Left hindlimb (tissue), 1 donor: ENCODE measurements at regions not wholly inside any gene's neighbourhood (a gene's known extent, or its start where the extent isn't known, plus 50 kb on each side); places are given as distances from the start of the nearest gene placed in this dataset.

Experiments
- DNase-seq: peaks from one replicate; pipeline ENCODE4 v3.0.0-alpha.2; 2018

GRCh38 chr3:124586126-124587052 is 143.9 kb upstream of the UMPS start:
- no peak for DNase-seq

DNA sequence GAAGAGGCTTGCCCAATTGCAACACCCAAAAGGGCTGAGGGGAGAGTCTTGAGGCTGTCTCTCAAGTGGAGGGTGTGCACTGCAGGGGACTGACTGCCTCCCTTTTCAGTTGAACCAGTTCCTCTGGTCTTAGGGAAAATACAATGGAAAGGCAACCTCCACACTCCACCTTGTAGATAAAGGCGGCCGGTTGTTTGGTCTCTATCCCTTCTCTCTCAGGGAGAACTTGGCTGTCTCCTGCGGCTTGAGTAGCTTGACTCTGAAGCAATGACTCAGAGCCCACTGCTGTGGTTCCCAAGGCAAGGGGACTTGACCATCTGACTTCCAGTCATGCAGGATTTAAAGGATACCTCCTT is 143.2 kb upstream of the UMPS start:
- no peak for DNase-seq

DNA sequence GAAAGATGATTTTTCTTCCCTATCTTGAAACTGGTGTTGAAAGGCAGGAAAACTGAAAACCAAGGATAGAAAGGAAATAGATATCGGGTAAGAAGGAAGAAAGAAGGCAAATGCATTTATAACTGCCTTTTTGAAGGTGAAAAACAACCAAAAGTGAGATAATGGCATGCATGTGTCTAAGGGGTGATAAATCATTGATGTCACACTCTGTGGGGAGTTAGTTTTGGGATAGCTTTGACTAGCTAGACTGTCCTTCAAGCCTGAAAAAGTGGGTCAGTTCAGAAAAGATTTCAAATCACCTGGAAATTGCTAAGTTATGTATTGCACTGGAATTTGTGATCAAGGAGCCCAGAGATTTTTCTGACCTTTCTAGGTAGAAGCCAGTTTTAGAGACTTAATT is 142.2 kb upstream of the UMPS start:
- DNase-seq = no peak

DNA sequence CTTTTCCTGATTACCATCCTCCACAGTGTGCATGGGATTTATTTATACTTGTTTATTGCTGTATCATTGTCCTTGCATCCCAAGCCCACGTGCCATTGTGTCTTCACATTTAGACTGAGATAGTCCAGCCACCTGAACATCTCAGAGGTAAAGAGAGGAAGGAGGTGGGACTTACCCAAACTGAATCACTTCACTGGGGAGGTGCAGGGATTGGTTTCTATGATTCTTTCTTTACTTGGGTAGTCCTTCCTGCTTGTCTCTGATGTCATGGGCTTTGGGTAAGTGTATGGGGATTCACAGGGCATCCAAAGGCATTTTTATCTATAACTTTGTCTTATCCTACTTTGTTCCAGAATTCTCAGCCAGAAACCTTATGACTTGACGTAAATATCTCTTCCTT is 141.5 kb upstream of the UMPS start:
- no peak for DNase-seq

DNA sequence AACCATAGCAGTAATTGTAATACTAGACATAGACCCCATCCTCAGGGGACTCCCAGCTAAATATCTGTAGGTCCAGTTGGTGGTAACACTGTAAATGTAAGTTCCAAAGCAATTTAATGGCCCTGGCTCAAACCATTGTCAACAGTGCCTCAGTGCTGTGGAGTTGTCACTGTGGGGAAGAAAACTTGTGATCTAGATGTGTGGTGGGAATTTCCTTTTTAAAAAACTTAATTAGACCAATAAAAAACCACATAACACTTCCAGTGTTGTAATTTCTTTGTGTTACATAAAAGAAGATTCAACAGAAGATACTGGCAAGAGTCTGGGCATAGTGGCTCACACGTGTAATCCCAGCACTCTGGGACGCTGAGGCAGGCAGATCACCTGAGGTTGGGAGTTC is 138.6 kb upstream of the UMPS start:
- DNase-seq = no peak

- DNase-seq = no peak
Measured at GRCh38 chr3:124592658-124593441, 137.4 kb upstream of the UMPS start.

- DNase-seq = no peak
Measured at GRCh38 chr3:124593442-124593829, 136.8 kb upstream of the UMPS start.

- no peak for DNase-seq
Measured at GRCh38 chr3:124594581-124594980, 135.7 kb upstream of the UMPS start.

GRCh38 chr3:124597273-124597672 is 133.0 kb upstream of the UMPS start:
- no peak for DNase-seq

DNA sequence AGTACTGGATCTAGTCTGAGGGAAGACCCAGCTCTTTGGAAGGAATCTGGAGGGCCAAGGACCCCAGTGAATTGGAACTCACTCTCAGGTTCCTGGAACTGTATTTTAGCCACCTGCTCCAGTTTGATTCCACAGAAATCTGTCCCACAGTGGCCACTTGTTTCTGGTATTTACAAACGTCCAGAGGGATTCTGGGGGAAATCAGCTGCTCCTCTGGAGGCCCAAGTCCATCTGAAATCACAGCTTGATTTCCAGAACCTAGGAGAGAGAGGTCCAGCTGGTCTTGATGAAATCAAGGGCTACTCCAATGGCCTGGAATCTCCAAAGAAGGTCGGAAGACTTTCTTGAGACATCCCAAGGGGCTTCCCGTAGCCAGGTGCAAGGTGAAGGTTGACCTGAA is 132.3 kb upstream of the UMPS start:
- DNase-seq = no peak

DNA sequence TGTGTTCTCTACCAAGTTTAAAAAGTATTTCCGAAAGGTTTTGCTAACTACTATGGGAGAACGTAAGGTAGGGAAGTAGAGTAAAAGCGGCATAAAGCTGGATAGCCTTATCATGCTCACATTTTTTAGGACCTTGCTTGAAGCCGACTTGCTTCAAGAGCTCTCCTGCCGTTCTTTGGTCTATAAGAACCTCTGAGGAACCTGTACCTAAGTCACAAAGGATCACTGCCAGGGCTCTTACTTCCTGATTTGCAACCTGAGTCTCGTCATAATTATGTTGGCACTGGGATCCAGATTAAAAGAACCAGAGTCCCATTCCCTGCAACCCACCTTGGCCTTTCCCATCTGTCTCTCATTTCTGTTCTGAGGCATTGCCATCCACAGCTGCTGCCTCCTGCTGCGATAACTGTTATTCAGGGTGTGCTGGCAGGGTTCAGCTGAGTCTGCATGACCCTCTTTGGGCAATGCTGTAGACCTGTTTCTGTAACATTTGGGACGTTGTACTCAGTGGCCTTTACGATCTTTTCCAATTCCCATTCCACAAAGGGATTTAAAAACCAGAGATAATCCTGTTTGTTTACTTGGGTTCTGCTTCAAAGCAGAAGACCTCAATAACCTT is 131.0 kb upstream of the UMPS start:
- no peak for DNase-seq

DNA sequence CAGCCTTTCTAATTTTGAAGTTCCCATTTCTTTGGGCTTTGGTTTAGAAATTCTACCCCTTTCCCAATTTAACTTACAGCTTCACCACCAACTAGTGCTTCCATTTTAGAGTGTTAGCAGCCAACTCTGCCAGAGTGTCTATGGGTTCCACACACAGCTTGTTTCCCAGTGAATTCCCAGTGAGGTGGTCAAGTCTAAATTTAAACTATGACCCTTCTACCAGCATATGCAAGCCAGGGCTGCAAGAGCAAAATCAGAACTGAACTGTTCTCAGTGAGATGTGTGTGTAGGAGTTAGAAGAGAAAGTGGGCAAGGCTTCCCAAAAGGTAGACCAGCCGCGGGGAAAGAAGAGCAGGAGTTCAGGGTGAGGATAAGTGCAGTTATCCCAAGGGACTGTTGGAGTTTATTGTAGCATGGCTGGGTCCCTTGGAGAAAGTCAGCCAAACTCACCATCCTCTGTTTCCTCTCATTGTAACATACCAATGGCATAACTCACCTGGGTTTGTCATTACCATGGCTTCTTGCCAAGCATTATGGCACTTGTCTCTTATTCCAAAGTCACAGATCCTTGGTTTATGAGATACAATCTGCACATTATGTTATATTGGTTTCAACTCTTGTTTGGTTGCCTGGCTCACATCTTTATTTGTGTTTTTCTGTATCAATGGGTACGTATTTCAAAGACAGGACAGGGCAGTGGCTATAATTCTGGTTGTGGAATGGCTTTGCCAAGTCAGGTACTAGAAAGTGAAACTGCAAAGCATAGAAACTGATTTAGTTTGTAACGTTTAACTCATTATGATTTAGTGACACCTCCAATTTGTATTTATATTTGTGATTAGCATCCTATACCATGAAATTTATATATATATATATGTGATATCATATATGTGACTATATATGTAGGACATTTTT is 130.2 kb upstream of the UMPS start:
- no peak for DNase-seq

DNA sequence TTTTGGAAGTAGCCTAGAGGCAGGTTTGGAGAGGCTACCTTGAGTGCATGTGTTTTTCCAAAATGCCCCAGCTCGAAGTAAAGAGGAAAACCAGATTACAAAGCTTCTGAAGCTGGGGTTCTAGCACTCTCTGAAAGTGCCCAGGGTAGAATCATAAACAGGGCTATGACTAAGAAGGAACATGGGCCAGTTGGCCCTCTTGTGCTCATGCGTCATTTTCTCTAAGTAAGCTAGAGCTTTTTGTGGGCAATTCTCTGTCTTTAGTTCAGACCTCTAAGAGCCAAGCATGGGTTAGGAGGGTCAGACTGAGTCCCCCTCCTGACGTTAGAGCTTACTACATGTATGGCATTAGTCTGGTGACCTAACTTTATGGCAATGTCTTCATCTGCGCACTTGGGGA is 129.5 kb upstream of the UMPS start:
- no peak for DNase-seq

- no peak for DNase-seq
Measured at GRCh38 chr3:124601190-124601589, 129.1 kb upstream of the UMPS start.

DNA sequence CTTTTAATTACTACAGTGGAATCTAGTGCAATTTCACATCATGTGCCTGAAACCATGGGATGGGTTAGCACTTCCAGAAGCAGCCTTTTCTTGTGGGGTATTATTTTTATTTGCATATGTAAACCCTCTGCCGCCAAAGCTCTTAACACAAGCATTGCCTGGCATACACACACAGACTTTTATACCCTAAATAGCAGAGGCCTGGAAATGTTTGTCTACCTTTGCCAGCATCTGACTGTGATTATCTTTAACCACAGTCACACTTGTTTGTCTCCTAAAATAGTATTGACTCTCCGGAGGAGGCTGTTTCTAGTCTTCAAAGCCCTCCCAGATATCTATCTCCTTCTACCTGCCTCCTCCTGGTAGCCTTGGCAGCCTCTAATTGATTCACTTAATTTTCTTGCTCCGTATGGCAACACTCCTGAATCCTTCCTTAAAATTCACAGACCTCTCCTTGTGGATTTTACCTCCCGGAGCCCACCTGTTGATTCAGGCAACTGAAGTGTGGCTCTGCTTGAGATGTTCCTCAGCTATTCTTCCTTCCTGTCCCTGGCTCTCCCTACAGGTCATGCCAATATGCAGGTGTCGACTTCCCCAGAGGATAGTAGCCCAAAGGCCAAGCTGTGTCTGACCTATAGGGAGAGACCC is 127.1 kb upstream of the UMPS start:
- no peak for DNase-seq

- DNase-seq = no peak
Measured at GRCh38 chr3:124605781-124606579, 124.3 kb upstream of the UMPS start.

- DNase-seq = no peak
Measured at GRCh38 chr3:124607163-124607562, 123.1 kb upstream of the UMPS start.

DNA sequence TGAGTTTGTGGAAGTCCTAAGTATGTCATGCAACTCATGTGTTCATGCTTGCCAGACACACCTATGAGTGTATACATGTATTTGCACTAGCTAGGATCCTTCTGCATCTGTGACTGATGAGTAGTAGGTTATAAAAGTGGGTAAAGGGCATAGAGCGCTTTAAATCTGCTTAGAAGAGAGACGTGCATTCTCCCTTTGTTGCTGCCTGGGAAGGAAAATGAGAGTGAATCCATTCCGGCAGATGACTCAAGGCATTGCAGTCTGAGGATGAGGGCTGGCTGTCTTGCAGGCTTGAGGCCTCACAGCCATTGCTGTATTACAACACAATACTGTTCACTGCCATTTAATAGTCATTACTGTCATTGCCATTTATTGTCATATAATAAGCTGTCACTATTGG is 120.8 kb upstream of the UMPS start:
- no peak for DNase-seq

- DNase-seq = no peak
Measured at GRCh38 chr3:124610130-124610529, 120.1 kb upstream of the UMPS start.

DNA sequence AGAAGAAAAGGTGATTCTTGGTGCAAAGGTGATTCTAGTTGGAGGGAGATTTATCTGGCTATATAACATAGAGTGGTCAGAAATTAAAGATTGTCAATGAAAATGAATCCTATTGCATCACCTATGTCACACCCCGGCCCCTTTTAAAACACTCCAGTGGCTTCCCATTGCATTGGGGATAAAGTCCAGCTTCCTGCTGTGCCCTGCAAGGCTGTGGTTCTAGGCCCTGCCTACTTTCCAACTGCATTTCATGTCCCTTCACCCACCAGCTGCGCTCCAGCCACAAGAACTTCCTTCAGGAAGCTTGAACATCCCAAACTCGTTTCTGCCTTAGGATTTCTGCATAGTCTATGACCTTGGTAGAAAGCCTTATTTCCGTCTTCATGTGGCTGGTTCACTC is 118.7 kb upstream of the UMPS start:
- no peak for DNase-seq

GRCh38 chr3:124615896-124616543 is 114.2 kb upstream of the UMPS start:
- no peak for DNase-seq
